Muscle layer of colon (tissue), 2 donors: ENCODE measurements at regions not wholly inside any gene's neighbourhood (a gene's known extent, or its start where the extent isn't known, plus 50 kb on each side); places are given as distances from the start of the nearest gene placed in this dataset.

ENCODE experiments used
- H3K27ac ChIP-seq: one replicate; pipeline ENCODE4 v1.7.0; 2013; ENCODE audit warnings: low read depth, mild to moderate bottlenecking, low read length, moderate library complexity
- H3K27me3 ChIP-seq, 2 donors: one replicate each; pipeline ENCODE4 v1.7.0; 2013; ENCODE audit warnings: low read length in 2 of 2, mild to moderate bottlenecking in 2 of 2; ENCODE audit not compliant: insufficient read depth in 2 of 2, control insufficient read depth in 1 of 2
- H3K36me3 ChIP-seq: one replicate; pipeline ENCODE4 v1.7.0; 2013; ENCODE audit warnings: mild to moderate bottlenecking, low read length; ENCODE audit not compliant: insufficient read depth
- H3K4me1 ChIP-seq: one replicate; pipeline ENCODE4 v1.7.0; 2013; ENCODE audit warnings: mild to moderate bottlenecking, low read length; ENCODE audit not compliant: insufficient read depth
- H3K4me3 ChIP-seq, 2 donors: one replicate each; pipeline ENCODE4 v1.7.0; 2013; ENCODE audit warnings: low read length in 2 of 2, low read depth in 1 of 2, mild to moderate bottlenecking in 1 of 2, moderate library complexity in 1 of 2
- H3K9ac ChIP-seq: one replicate; pipeline ENCODE4 v1.7.0; 2013; ENCODE audit warnings: low read length
- H3K9me3 ChIP-seq: one replicate; pipeline ENCODE4 v1.7.0; 2013; ENCODE audit warnings: mild to moderate bottlenecking, low read length
- donor health status: abdominal sarcoma.
- donor health status: Adenocarcinoma of cecum.

- H3K9ac ChIP-seq = no peak overlapping the region
- H3K36me3 ChIP-seq = no peaks in the 10 kb centered on the region
- no peaks in the 10 kb centered on the region for H3K27me3 ChIP-seq
- no peaks in the 10 kb centered on the region for H3K4me1 ChIP-seq
- no peak overlapping the region for H3K27ac ChIP-seq
- no peak overlapping the region for H3K4me3 ChIP-seq
- no peaks in the 10 kb centered on the region for H3K9me3 ChIP-seq
Measured at GRCh38 chr2:8510519-8510918, 171.3 kb upstream of the ID2 start.

GRCh38 chr2:8511868-8512612 lies 169.8 kb upstream of the ID2 start:
- Histone ChIP-seq H3K27me3 (no peaks in the 10 kb centered on the region), H3K9me3 (no peaks in the 10 kb centered on the region), H3K9ac (no peak overlapping the region), H3K27ac (no peak overlapping the region), H3K4me3 (no peak overlapping the region), H3K4me1 (no peaks in the 10 kb centered on the region), H3K36me3 (no peaks in the 10 kb centered on the region)

- no peak overlapping the region for H3K9ac ChIP-seq
- no peaks in the 10 kb centered on the region for H3K36me3 ChIP-seq
- H3K4me1 ChIP-seq = no peaks in the 10 kb centered on the region
- H3K9me3 ChIP-seq = no peaks in the 10 kb centered on the region
- no peak overlapping the region for H3K27ac ChIP-seq
- H3K4me3 ChIP-seq = no peak overlapping the region
- H3K27me3 ChIP-seq = no peaks in the 10 kb centered on the region
Measured at GRCh38 chr2:8513601-8514273, 168.1 kb upstream of the ID2 start.

GRCh38 chr2:8514274-8514662 lies 167.6 kb upstream of the ID2 start:
- no peaks in the 10 kb centered on the region for H3K4me1 ChIP-seq
- no peak overlapping the region for H3K9ac ChIP-seq
- H3K9me3 ChIP-seq = no peaks in the 10 kb centered on the region
- H3K36me3 ChIP-seq = no peaks in the 10 kb centered on the region
- no peak overlapping the region for H3K27ac ChIP-seq
- no peak overlapping the region for H3K4me3 ChIP-seq
- H3K27me3 ChIP-seq = no peaks in the 10 kb centered on the region

- H3K9ac ChIP-seq = no peak overlapping the region
Measured at GRCh38 chr2:8514796-8515758, 166.8 kb upstream of the ID2 start.

GRCh38 chr2:8515864-8516533 lies 165.9 kb upstream of the ID2 start:
- Histone ChIP-seq H3K27me3 (no peaks in the 10 kb centered on the region), H3K36me3 (no peaks in the 10 kb centered on the region), H3K4me3 (no peak overlapping the region), H3K9ac (no peak overlapping the region), H3K9me3 (no peaks in the 10 kb centered on the region), H3K4me1 (no peaks in the 10 kb centered on the region), H3K27ac (no peak overlapping the region)

More at GRCh38 chr2:8514796-8515758, 166.8 kb upstream of the ID2 start:
- no peak overlapping the region for H3K27ac ChIP-seq
- H3K27me3 ChIP-seq = no peaks in the 10 kb centered on the region
- H3K36me3 ChIP-seq = no peaks in the 10 kb centered on the region
- H3K9me3 ChIP-seq = no peaks in the 10 kb centered on the region
- H3K4me3 ChIP-seq = no peak overlapping the region
- no peaks in the 10 kb centered on the region for H3K4me1 ChIP-seq

GRCh38 chr2:8517850-8518498 lies 163.9 kb upstream of the ID2 start:
- Histone ChIP-seq H3K27me3 (no peaks in the 10 kb centered on the region), H3K9me3 (no peaks in the 10 kb centered on the region), H3K36me3 (no peaks in the 10 kb centered on the region), H3K27ac (no peak overlapping the region), H3K4me1 (no peaks in the 10 kb centered on the region), H3K9ac (no peak overlapping the region), H3K4me3 (no peak overlapping the region)

- H3K27me3 ChIP-seq = no peaks in the 10 kb centered on the region
- H3K4me1 ChIP-seq = no peaks in the 10 kb centered on the region
- no peak overlapping the region for H3K9ac ChIP-seq
- no peaks in the 10 kb centered on the region for H3K36me3 ChIP-seq
- no peak overlapping the region for H3K4me3 ChIP-seq
- H3K9me3 ChIP-seq = no peaks in the 10 kb centered on the region
- no peak overlapping the region for H3K27ac ChIP-seq
Measured at GRCh38 chr2:8518979-8519668, 162.7 kb upstream of the ID2 start.

- Histone ChIP-seq H3K4me1 (no peaks in the 10 kb centered on the region), H3K27ac (no peak overlapping the region)
Measured at GRCh38 chr2:8520791-8521344, 161.0 kb upstream of the ID2 start.

GRCh38 chr2:8522687-8523086 lies 159.2 kb upstream of the ID2 start:
- no peaks in the 10 kb centered on the region for H3K4me1 ChIP-seq
- H3K27ac ChIP-seq = no peak overlapping the region

More at GRCh38 chr2:8520791-8521344, 161.0 kb upstream of the ID2 start:
- Histone ChIP-seq H3K4me3 (no peak overlapping the region), H3K27me3 (no peaks in the 10 kb centered on the region), H3K36me3 (no peaks in the 10 kb centered on the region), H3K9me3 (no peaks in the 10 kb centered on the region), H3K9ac (no peak overlapping the region)

More at GRCh38 chr2:8522687-8523086, 159.2 kb upstream of the ID2 start:
- no peaks in the 10 kb centered on the region for H3K27me3 ChIP-seq
- H3K4me3 ChIP-seq = no peak overlapping the region
- H3K36me3 ChIP-seq = no peaks in the 10 kb centered on the region
- no peak overlapping the region for H3K9ac ChIP-seq
- no peaks in the 10 kb centered on the region for H3K9me3 ChIP-seq
